SJCRH30 (cell line): ENCODE measurements at regions not wholly inside any gene's neighbourhood (a gene's known extent, or its start where the extent isn't known, plus 50 kb on each side); places are given as distances from the start of the nearest gene placed in this dataset.
"Not testable (repeated sequence)": the region's sequence is repeated elsewhere in the genome, so short reads cannot be mapped to it uniquely, and the experiment has no call there.

ENCODE experiments used
- DNase-seq, 2 experiments: peaks; one replicate each; pipeline ENCODE4 v3.0.0-alpha.2; 2015 to 2020
- H3K27ac ChIP-seq: fragments of 250-450 bp; sonication (Bioruptor Pico); 2 replicates; pipeline ENCODE4 v1.5.1; 2020; ENCODE audit warnings: mild to moderate bottlenecking, moderate library complexity
- H3K27me3 ChIP-seq: fragments of 250-450 bp; sonication (Bioruptor Pico); 2 replicates; pipeline ENCODE4 v1.5.1; 2020; ENCODE audit warnings: mild to moderate bottlenecking, moderate library complexity
- H3K36me3 ChIP-seq: fragments of 250-450 bp; sonication (Bioruptor Pico); 2 replicates; pipeline ENCODE4 v1.5.1; 2020; ENCODE audit warnings: mild to moderate bottlenecking, moderate library complexity
- H3K4me1 ChIP-seq: fragments of 250-450 bp; sonication (Bioruptor Pico); 2 replicates; pipeline ENCODE4 v1.5.1; 2020; ENCODE audit warnings: mild to moderate bottlenecking, moderate library complexity
- H3K4me3 ChIP-seq: fragments of 250-450 bp; sonication (Bioruptor Pico); 2 replicates; pipeline ENCODE4 v1.5.1; 2020; ENCODE audit warnings: mild to moderate bottlenecking, moderate library complexity
- H3K9me3 ChIP-seq: fragments of 250-450 bp; sonication (Bioruptor Pico); replicated peaks from 2 replicates; pipeline ENCODE4 v1.5.1; 2020; ENCODE audit warnings: mild to moderate bottlenecking, moderate library complexity

- Histone ChIP-seq H3K27me3 (no peaks in the 10 kb centered on the region), H3K4me1 (no peaks in the 10 kb centered on the region), H3K4me3 (no peak overlapping the region), H3K9me3 (no peaks in the 10 kb centered on the region), H3K27ac (no peak overlapping the region), H3K36me3 (no peaks in the 10 kb centered on the region)
- no peak for DNase-seq
These were observed 350.3 kb downstream of the LRATD1 start for GRCh38 chr2:14982790-14983189.

GRCh38 chr2:14988600-14988999 is 356.1 kb downstream of the LRATD1 start:
- no peaks in the 10 kb centered on the region for H3K27me3 ChIP-seq
- H3K4me1 ChIP-seq, result no peaks in the 10 kb centered on the region
- H3K27ac ChIP-seq, result no peak overlapping the region
- H3K36me3 ChIP-seq, result no peaks in the 10 kb centered on the region
- H3K4me3 ChIP-seq, result no peak overlapping the region
- no peak for DNase-seq
- H3K9me3 ChIP-seq, result no peaks in the 10 kb centered on the region

GRCh38 chr2:14991723-14992122 is 359.2 kb downstream of the LRATD1 start:
- no peak for DNase-seq
- Histone ChIP-seq H3K4me1 (no peaks in the 10 kb centered on the region), H3K27ac (no peak overlapping the region), H3K4me3 (no peak overlapping the region), H3K27me3 (no peaks in the 10 kb centered on the region), H3K36me3 (no peaks in the 10 kb centered on the region), H3K9me3 (no peaks in the 10 kb centered on the region)

- no peaks in the 10 kb centered on the region for H3K4me1 ChIP-seq
- H3K36me3 ChIP-seq, result no peaks in the 10 kb centered on the region
- H3K4me3 ChIP-seq, result no peak overlapping the region
- no peaks in the 10 kb centered on the region for H3K9me3 ChIP-seq
- H3K27ac ChIP-seq, result no peak overlapping the region
- no peak for DNase-seq
- H3K27me3 ChIP-seq, result no peaks in the 10 kb centered on the region
These were observed 362.2 kb downstream of the LRATD1 start for GRCh38 chr2:14994721-14995120.

GRCh38 chr2:14996351-14997014 is 364.0 kb downstream of the LRATD1 start:
- Histone ChIP-seq H3K27ac (no peak overlapping the region), H3K9me3 (no peaks in the 10 kb centered on the region), H3K36me3 (no peaks in the 10 kb centered on the region), H3K4me3 (no peak overlapping the region), H3K27me3 (no peaks in the 10 kb centered on the region), H3K4me1 (no peaks in the 10 kb centered on the region)
- DNase-seq, result no peak

- no peaks in the 10 kb centered on the region for H3K27me3 ChIP-seq
- no peak overlapping the region for H3K27ac ChIP-seq
- H3K4me1 ChIP-seq, result no peaks in the 10 kb centered on the region
- DNase-seq, result no peak
- H3K9me3 ChIP-seq, result no peaks in the 10 kb centered on the region
- H3K4me3 ChIP-seq, result no peak overlapping the region
- H3K36me3 ChIP-seq, result no peaks in the 10 kb centered on the region
These were observed 366.0 kb downstream of the LRATD1 start for GRCh38 chr2:14998546-14998945.

- H3K4me1 ChIP-seq, result no peaks in the 10 kb centered on the region
These were observed 366.7 kb downstream of the LRATD1 start for GRCh38 chr2:14999114-14999661.

GRCh38 chr2:15002519-15002918 is 370.0 kb downstream of the LRATD1 start:
- not testable (repeated sequence) for H3K9me3 ChIP-seq, H3K27ac ChIP-seq, H3K27me3 ChIP-seq, H3K4me3 ChIP-seq, H3K36me3 ChIP-seq, DNase-seq, H3K4me1 ChIP-seq

More at GRCh38 chr2:14999114-14999661, 366.7 kb downstream of the LRATD1 start:
- H3K4me3 ChIP-seq, result no peak overlapping the region
- H3K27ac ChIP-seq, result no peak overlapping the region
- no peaks in the 10 kb centered on the region for H3K36me3 ChIP-seq
- H3K9me3 ChIP-seq, result no peaks in the 10 kb centered on the region
- DNase-seq, result no peak
- H3K27me3 ChIP-seq, result no peaks in the 10 kb centered on the region

GRCh38 chr2:15006667-15007066 is 374.1 kb downstream of the LRATD1 start:
- no peak for DNase-seq

GRCh38 chr2:15009681-15010080 is 377.2 kb downstream of the LRATD1 start:
- H3K27me3 ChIP-seq, result no peaks in the 10 kb centered on the region
- H3K4me3 ChIP-seq, result no peak overlapping the region
- no peaks in the 10 kb centered on the region for H3K36me3 ChIP-seq
- no peaks in the 10 kb centered on the region for H3K4me1 ChIP-seq
- no peak for DNase-seq
- H3K27ac ChIP-seq, result no peak overlapping the region
- no peaks in the 10 kb centered on the region for H3K9me3 ChIP-seq

More at GRCh38 chr2:15006667-15007066, 374.1 kb downstream of the LRATD1 start:
- Histone ChIP-seq H3K27ac (no peak overlapping the region), H3K4me3 (no peak overlapping the region), H3K9me3 (no peaks in the 10 kb centered on the region), H3K36me3 (no peaks in the 10 kb centered on the region), H3K27me3 (no peaks in the 10 kb centered on the region), H3K4me1 (no peaks in the 10 kb centered on the region)

- H3K4me1 ChIP-seq, result no peaks in the 10 kb centered on the region
- no peaks in the 10 kb centered on the region for H3K36me3 ChIP-seq
- no peaks in the 10 kb centered on the region for H3K27me3 ChIP-seq
- H3K9me3 ChIP-seq, result no peaks in the 10 kb centered on the region
- no peak overlapping the region for H3K4me3 ChIP-seq
- no peak overlapping the region for H3K27ac ChIP-seq
- no peak for DNase-seq
These were observed 377.8 kb downstream of the LRATD1 start for GRCh38 chr2:15010346-15010745.

GRCh38 chr2:15018814-15019213 is 386.3 kb downstream of the LRATD1 start:
- no peaks in the 10 kb centered on the region for H3K36me3 ChIP-seq
- no peaks in the 10 kb centered on the region for H3K27me3 ChIP-seq
- H3K4me1 ChIP-seq, result no peaks in the 10 kb centered on the region
- H3K27ac ChIP-seq, result no peak overlapping the region
- H3K4me3 ChIP-seq, result no peak overlapping the region
- no peak for DNase-seq
- H3K9me3 ChIP-seq, result no peaks in the 10 kb centered on the region

GRCh38 chr2:15023221-15023620 is 390.7 kb downstream of the LRATD1 start:
- Histone ChIP-seq H3K36me3 (no peaks in the 10 kb centered on the region), H3K27me3 (no peaks in the 10 kb centered on the region), H3K27ac (no peak overlapping the region), H3K4me3 (no peak overlapping the region), H3K9me3 (no peaks in the 10 kb centered on the region), H3K4me1 (no peaks in the 10 kb centered on the region)
- no peak for DNase-seq

GRCh38 chr2:15028406-15028805 is 395.9 kb downstream of the LRATD1 start:
- no peak for DNase-seq
- Histone ChIP-seq H3K9me3 (no peaks in the 10 kb centered on the region), H3K27ac (no peak overlapping the region), H3K4me3 (no peak overlapping the region), H3K27me3 (no peaks in the 10 kb centered on the region), H3K36me3 (no peaks in the 10 kb centered on the region), H3K4me1 (no peaks in the 10 kb centered on the region)

GRCh38 chr2:15031745-15032240 is 399.3 kb downstream of the LRATD1 start:
- Histone ChIP-seq H3K4me1 (no peaks in the 10 kb centered on the region), H3K27me3 (no peaks in the 10 kb centered on the region), H3K27ac (no peak overlapping the region), H3K9me3 (no peaks in the 10 kb centered on the region), H3K4me3 (no peak overlapping the region), H3K36me3 (no peaks in the 10 kb centered on the region)
- no peak for DNase-seq

- no peak overlapping the region for H3K27ac ChIP-seq
- no peak overlapping the region for H3K4me3 ChIP-seq
- no peaks in the 10 kb centered on the region for H3K4me1 ChIP-seq
- no peaks in the 10 kb centered on the region for H3K36me3 ChIP-seq
- H3K27me3 ChIP-seq, result no peaks in the 10 kb centered on the region
- H3K9me3 ChIP-seq, result no peaks in the 10 kb centered on the region
- no peak for DNase-seq
These were observed 401.7 kb downstream of the LRATD1 start for GRCh38 chr2:15034246-15034645.
